ENCODE measurements at regions not wholly inside any gene's neighbourhood (a gene's known extent, or its start where the extent isn't known, plus 50 kb on each side); places are given as distances from the start of the nearest gene placed in this dataset.

DNA sequence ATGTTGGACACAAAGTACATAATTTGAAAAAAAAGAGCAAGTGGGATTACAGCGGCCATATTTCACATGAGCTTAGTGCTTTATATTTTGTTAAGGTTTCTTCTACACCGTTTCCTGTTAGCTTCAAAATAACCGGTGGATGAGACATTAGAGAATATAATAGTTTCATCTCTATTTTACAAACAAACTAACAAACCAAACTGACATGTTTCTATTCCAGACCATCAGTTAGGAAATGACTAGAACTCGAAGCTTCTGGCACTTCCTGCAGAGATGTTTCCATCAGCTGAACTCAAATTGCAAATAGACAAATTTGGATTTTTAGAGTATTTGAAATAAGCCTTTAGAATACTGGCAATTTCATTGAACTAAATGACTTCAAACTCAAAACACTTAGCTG lies 86.5 kb downstream of the MTRR start:
- Histone ChIP-seq H3K9me3 (ENCODE audit: control insufficient read depth, insufficient read depth, low read length) (no peaks in the 10 kb centered on the region), H3K36me3 (ENCODE audit: control insufficient read depth, insufficient read depth, low read length) (no peaks in the 10 kb centered on the region), H3K9ac (ENCODE audit: low read depth, low read length) (no peak overlapping the region), H3K4me3 (ENCODE audit: low read depth, low read length) (no peak overlapping the region), H3K4me1 (ENCODE audit: control insufficient read depth, insufficient read depth, low read length) (no peaks in the 10 kb centered on the region), H3K27me3 (ENCODE audit: control insufficient read depth, insufficient read depth, low read length) (no peaks in the 10 kb centered on the region)

- H3K9ac ChIP-seq (ENCODE audit: low read depth, low read length) = no peak overlapping the region
- H3K9me3 ChIP-seq (ENCODE audit: control insufficient read depth, insufficient read depth, low read length) = no peaks in the 10 kb centered on the region
- H3K27me3 ChIP-seq (ENCODE audit: control insufficient read depth, insufficient read depth, low read length) = no peaks in the 10 kb centered on the region
- no peaks in the 10 kb centered on the region for H3K4me1 ChIP-seq (ENCODE audit: control insufficient read depth, insufficient read depth, low read length)
- H3K4me3 ChIP-seq (ENCODE audit: low read depth, low read length) = no peak overlapping the region
- H3K36me3 ChIP-seq (ENCODE audit: control insufficient read depth, insufficient read depth, low read length) = no peaks in the 10 kb centered on the region
Measured at GRCh38 chr5:7957329-7957728, 88.4 kb downstream of the MTRR start.

- Histone ChIP-seq H3K27me3 (ENCODE audit: control insufficient read depth, insufficient read depth, low read length) (no peaks in the 10 kb centered on the region), H3K36me3 (ENCODE audit: control insufficient read depth, insufficient read depth, low read length) (no peaks in the 10 kb centered on the region), H3K4me3 (ENCODE audit: low read depth, low read length) (no peak overlapping the region), H3K4me1 (ENCODE audit: control insufficient read depth, insufficient read depth, low read length) (no peaks in the 10 kb centered on the region), H3K9me3 (ENCODE audit: control insufficient read depth, insufficient read depth, low read length) (no peaks in the 10 kb centered on the region), H3K9ac (ENCODE audit: low read depth, low read length) (no peak overlapping the region)
Measured at GRCh38 chr5:7960142-7960541, 91.2 kb downstream of the MTRR start.

DNA sequence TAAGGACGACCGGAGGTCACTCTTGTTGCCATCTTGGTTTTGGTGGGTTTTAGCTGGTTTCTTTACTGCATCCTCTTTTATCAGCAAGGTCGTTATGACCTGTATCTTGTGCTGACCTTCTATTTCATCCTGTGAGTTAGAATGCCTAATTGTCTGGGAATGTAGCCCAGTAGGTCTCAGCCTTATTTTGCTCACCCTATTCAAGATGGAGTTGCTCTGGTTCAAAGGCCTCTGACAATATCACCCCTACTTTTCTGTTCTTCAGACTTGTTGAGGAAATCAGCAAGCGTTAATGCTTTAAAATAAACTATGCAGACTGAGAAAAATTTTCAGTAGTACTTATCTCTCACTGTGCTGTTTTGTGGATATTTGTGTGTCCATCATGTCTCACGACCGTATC lies 92.6 kb downstream of the MTRR start:
- no peaks in the 10 kb centered on the region for H3K36me3 ChIP-seq (ENCODE audit: control insufficient read depth, insufficient read depth, low read length)
- H3K27me3 ChIP-seq (ENCODE audit: control insufficient read depth, insufficient read depth, low read length) = no peaks in the 10 kb centered on the region
- H3K9me3 ChIP-seq (ENCODE audit: control insufficient read depth, insufficient read depth, low read length) = no peaks in the 10 kb centered on the region
- no peak overlapping the region for H3K4me3 ChIP-seq (ENCODE audit: low read depth, low read length)
- H3K4me1 ChIP-seq (ENCODE audit: control insufficient read depth, insufficient read depth, low read length) = no peaks in the 10 kb centered on the region
- H3K9ac ChIP-seq (ENCODE audit: low read depth, low read length) = no peak overlapping the region

GRCh38 chr5:7970816-7971215 lies 101.9 kb downstream of the MTRR start:
- Histone ChIP-seq H3K4me3 (ENCODE audit: low read depth, low read length) (no peak overlapping the region), H3K9ac (ENCODE audit: low read depth, low read length) (no peak overlapping the region), H3K36me3 (ENCODE audit: control insufficient read depth, insufficient read depth, low read length) (no peaks in the 10 kb centered on the region), H3K27me3 (ENCODE audit: control insufficient read depth, insufficient read depth, low read length) (no peaks in the 10 kb centered on the region), H3K4me1 (ENCODE audit: control insufficient read depth, insufficient read depth, low read length) (no peaks in the 10 kb centered on the region), H3K9me3 (ENCODE audit: control insufficient read depth, insufficient read depth, low read length) (no peaks in the 10 kb centered on the region)

GRCh38 chr5:7976411-7977190 lies 107.7 kb downstream of the MTRR start:
- Histone ChIP-seq H3K36me3 (ENCODE audit: control insufficient read depth, insufficient read depth, low read length) (no peaks in the 10 kb centered on the region), H3K27me3 (ENCODE audit: control insufficient read depth, insufficient read depth, low read length) (no peaks in the 10 kb centered on the region), H3K9ac (ENCODE audit: low read depth, low read length) (no peak overlapping the region), H3K9me3 (ENCODE audit: control insufficient read depth, insufficient read depth, low read length) (no peaks in the 10 kb centered on the region), H3K4me3 (ENCODE audit: low read depth, low read length) (no peak overlapping the region), H3K4me1 (ENCODE audit: control insufficient read depth, insufficient read depth, low read length) (no peaks in the 10 kb centered on the region)

GRCh38 chr5:7978114-7978513 lies 109.2 kb downstream of the MTRR start:
- Histone ChIP-seq H3K27me3 (ENCODE audit: control insufficient read depth, insufficient read depth, low read length) (no peaks in the 10 kb centered on the region), H3K36me3 (ENCODE audit: control insufficient read depth, insufficient read depth, low read length) (no peaks in the 10 kb centered on the region), H3K9ac (ENCODE audit: low read depth, low read length) (no peak overlapping the region), H3K4me1 (ENCODE audit: control insufficient read depth, insufficient read depth, low read length) (no peaks in the 10 kb centered on the region), H3K4me3 (ENCODE audit: low read depth, low read length) (no peak overlapping the region), H3K9me3 (ENCODE audit: control insufficient read depth, insufficient read depth, low read length) (no peaks in the 10 kb centered on the region)

- Histone ChIP-seq H3K4me3 (ENCODE audit: low read depth, low read length) (no peak overlapping the region), H3K9me3 (ENCODE audit: control insufficient read depth, insufficient read depth, low read length) (no peaks in the 10 kb centered on the region), H3K9ac (ENCODE audit: low read depth, low read length) (no peak overlapping the region), H3K4me1 (ENCODE audit: control insufficient read depth, insufficient read depth, low read length) (no peaks in the 10 kb centered on the region), H3K36me3 (ENCODE audit: control insufficient read depth, insufficient read depth, low read length) (no peaks in the 10 kb centered on the region), H3K27me3 (ENCODE audit: control insufficient read depth, insufficient read depth, low read length) (no peaks in the 10 kb centered on the region)
Measured at GRCh38 chr5:7978991-7979390, 110.0 kb downstream of the MTRR start.

GRCh38 chr5:7980881-7981280 lies 111.9 kb downstream of the MTRR start:
- no peaks in the 10 kb centered on the region for H3K9me3 ChIP-seq (ENCODE audit: control insufficient read depth, insufficient read depth, low read length)
- no peak overlapping the region for H3K4me3 ChIP-seq (ENCODE audit: low read depth, low read length)
- H3K36me3 ChIP-seq (ENCODE audit: control insufficient read depth, insufficient read depth, low read length) = no peaks in the 10 kb centered on the region
- H3K4me1 ChIP-seq (ENCODE audit: control insufficient read depth, insufficient read depth, low read length) = no peaks in the 10 kb centered on the region
- no peak overlapping the region for H3K9ac ChIP-seq (ENCODE audit: low read depth, low read length)
- H3K27me3 ChIP-seq (ENCODE audit: control insufficient read depth, insufficient read depth, low read length) = no peaks in the 10 kb centered on the region

DNA sequence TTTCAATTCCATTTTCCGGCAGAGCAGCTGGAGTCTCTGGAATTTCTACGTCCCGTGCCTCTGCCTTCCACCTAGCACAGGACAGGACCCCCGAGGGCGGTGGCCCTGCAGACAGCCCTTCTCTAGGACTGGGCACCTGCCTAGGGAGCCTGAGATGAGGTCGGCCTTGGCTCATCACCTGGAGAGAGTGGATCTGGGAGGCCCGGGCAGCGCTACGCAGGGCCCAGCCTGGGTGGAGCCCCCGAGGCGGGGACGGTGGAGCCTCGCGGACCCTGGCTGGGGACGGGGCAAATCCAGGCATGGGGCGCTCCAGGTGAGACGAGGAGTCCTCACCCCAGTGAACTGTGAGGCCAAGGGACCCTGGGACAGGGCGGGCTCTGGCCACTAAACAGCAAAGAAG lies 114.5 kb downstream of the MTRR start:
- H3K36me3 ChIP-seq (ENCODE audit: control insufficient read depth, insufficient read depth, low read length) = no peaks in the 10 kb centered on the region
- no peak overlapping the region for H3K9ac ChIP-seq (ENCODE audit: low read depth, low read length)
- no peak overlapping the region for H3K4me3 ChIP-seq (ENCODE audit: low read depth, low read length)
- no peaks in the 10 kb centered on the region for H3K4me1 ChIP-seq (ENCODE audit: control insufficient read depth, insufficient read depth, low read length)
- H3K9me3 ChIP-seq (ENCODE audit: control insufficient read depth, insufficient read depth, low read length) = no peaks in the 10 kb centered on the region
- H3K27me3 ChIP-seq (ENCODE audit: control insufficient read depth, insufficient read depth, low read length) = no peaks in the 10 kb centered on the region

- H3K4me3 ChIP-seq (ENCODE audit: low read depth, low read length) = no peak overlapping the region
- H3K36me3 ChIP-seq (ENCODE audit: control insufficient read depth, insufficient read depth, low read length) = no peaks in the 10 kb centered on the region
- no peaks in the 10 kb centered on the region for H3K9me3 ChIP-seq (ENCODE audit: control insufficient read depth, insufficient read depth, low read length)
- no peaks in the 10 kb centered on the region for H3K4me1 ChIP-seq (ENCODE audit: control insufficient read depth, insufficient read depth, low read length)
- no peak overlapping the region for H3K9ac ChIP-seq (ENCODE audit: low read depth, low read length)
- H3K27me3 ChIP-seq (ENCODE audit: control insufficient read depth, insufficient read depth, low read length) = no peaks in the 10 kb centered on the region
Measured at GRCh38 chr5:7991125-7991821, 122.3 kb downstream of the MTRR start.

DNA sequence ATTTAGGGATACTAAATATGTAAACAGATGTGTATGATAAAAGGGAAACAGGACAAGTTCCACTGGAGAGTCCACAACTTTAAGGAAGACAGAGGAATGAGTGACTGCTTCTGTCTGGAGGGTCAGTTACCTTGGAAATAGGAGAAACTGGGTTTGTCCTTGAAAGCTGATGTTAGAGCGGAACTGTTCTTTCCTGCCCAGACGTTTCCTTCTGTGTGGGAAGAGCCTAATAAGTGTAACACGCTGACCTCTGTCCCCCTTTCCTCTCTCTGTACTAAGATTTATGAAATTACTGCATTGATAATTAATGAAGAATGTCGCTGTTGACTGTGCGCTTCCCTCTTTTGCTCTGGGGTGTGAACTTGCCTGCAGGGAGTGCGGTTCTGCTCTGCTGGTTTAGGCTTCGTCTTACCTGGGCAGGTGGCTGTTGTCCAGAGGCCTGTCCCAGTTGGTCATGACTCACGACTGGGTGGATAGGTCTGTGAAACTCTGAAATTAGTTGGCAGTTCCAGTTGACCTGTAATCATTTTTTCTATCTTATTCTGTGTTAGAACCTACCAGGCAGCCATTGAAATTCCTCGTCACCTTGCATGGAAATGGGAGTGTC lies 126.8 kb downstream of the MTRR start:
- Histone ChIP-seq H3K4me3 (ENCODE audit: low read depth, low read length) (no peak overlapping the region), H3K27me3 (ENCODE audit: control insufficient read depth, insufficient read depth, low read length) (no peaks in the 10 kb centered on the region), H3K9me3 (ENCODE audit: control insufficient read depth, insufficient read depth, low read length) (no peaks in the 10 kb centered on the region), H3K36me3 (ENCODE audit: control insufficient read depth, insufficient read depth, low read length) (no peaks in the 10 kb centered on the region), H3K4me1 (ENCODE audit: control insufficient read depth, insufficient read depth, low read length) (no peaks in the 10 kb centered on the region), H3K9ac (ENCODE audit: low read depth, low read length) (no peak overlapping the region)
